PFSK-1 (cell line): ENCODE measurements at regions not wholly inside any gene's neighbourhood (a gene's known extent, or its start where the extent isn't known, plus 50 kb on each side); places are given as distances from the start of the nearest gene placed in this dataset.

Experiments used
- FOXP2 ChIP-seq: optimal IDR thresholded peaks from 2 replicates; pipeline ENCODE3; 2011; ENCODE audit warnings: borderline replicate concordance, control low read depth, inconsistent platforms; ENCODE audit not compliant: insufficient read depth; ENCODE audit errors: extremely low read length, extremely low read depth
- POLR2AphosphoS5 ChIP-seq: IDR thresholded peaks from 2 replicates; pipeline ENCODE4 v1.6.1; 2012; ENCODE audit warnings: low read depth, mild to moderate bottlenecking, control low read depth, low read length, moderate library complexity
- REST ChIP-seq, 2 experiments: IDR thresholded peaks; 2 replicates each; pipeline versions ENCODE4 v1.6.1 to v1.8.0; 2011 to 2012; ENCODE audit warnings: low read depth in 2 of 2, low read length in 2 of 2, control low read depth in 1 of 2, inconsistent platforms in 1 of 2, mild to moderate bottlenecking in 1 of 2, moderate library complexity in 1 of 2; ENCODE audit not compliant: insufficient read depth in 1 of 2
- SIN3A ChIP-seq: IDR thresholded peaks from 2 replicates; pipeline ENCODE4 v1.6.1; 2012; ENCODE audit warnings: mild to moderate bottlenecking, low read length, moderate library complexity, borderline replicate concordance; ENCODE audit not compliant: insufficient read depth
- TAF1 ChIP-seq: IDR thresholded peaks from 2 replicates; pipeline ENCODE4 v1.6.1; 2012; ENCODE audit warnings: low read length, control low read depth, borderline replicate concordance; ENCODE audit not compliant: insufficient read depth

GRCh38 chr18:34959211-34959829, 81.9 kb upstream of the MAPRE2 start:
- no peak for TF ChIP-seq SIN3A
- TF ChIP-seq TAF1, result no peak
- TF ChIP-seq FOXP2, result no peak
- TF ChIP-seq REST (IDR thresholded peaks at IDR 0.05; ENCODE audit: insufficient read depth in 1 of 2, low read depth in 2 of 2, low read length in 2 of 2), result no peak
- no peak for TF ChIP-seq POLR2AphosphoS5

- TF ChIP-seq SIN3A, result no peak
- TF ChIP-seq FOXP2, result no peak
- TF ChIP-seq REST (IDR thresholded peaks at IDR 0.05; ENCODE audit: insufficient read depth in 1 of 2, low read depth in 2 of 2, low read length in 2 of 2), result no peak
- no peak for TF ChIP-seq TAF1
- no peak for TF ChIP-seq POLR2AphosphoS5
Measured at GRCh38 chr18:34959989-34960388, 81.2 kb upstream of the MAPRE2 start.

GRCh38 chr18:34965108-34965507, 76.1 kb upstream of the MAPRE2 start:
- no peak for TF ChIP-seq SIN3A
- no peak for TF ChIP-seq TAF1
- no peak for TF ChIP-seq REST (IDR thresholded peaks at IDR 0.05; ENCODE audit: insufficient read depth in 1 of 2, low read depth in 2 of 2, low read length in 2 of 2)
- TF ChIP-seq FOXP2, result no peak
- no peak for TF ChIP-seq POLR2AphosphoS5

GRCh38 chr18:34965566-34965965, 75.6 kb upstream of the MAPRE2 start:
- no peak for TF ChIP-seq TAF1
- no peak for TF ChIP-seq REST (IDR thresholded peaks at IDR 0.05; ENCODE audit: insufficient read depth in 1 of 2, low read depth in 2 of 2, low read length in 2 of 2)
- TF ChIP-seq SIN3A, result no peak
- TF ChIP-seq POLR2AphosphoS5, result no peak
- TF ChIP-seq FOXP2, result no peak

- TF ChIP-seq SIN3A, result no peak
- no peak for TF ChIP-seq REST (IDR thresholded peaks at IDR 0.05; ENCODE audit: insufficient read depth in 1 of 2, low read depth in 2 of 2, low read length in 2 of 2)
- TF ChIP-seq POLR2AphosphoS5, result no peak
- no peak for TF ChIP-seq TAF1
- no peak for TF ChIP-seq FOXP2
Measured at GRCh38 chr18:34970106-34970505, 71.1 kb upstream of the MAPRE2 start.
